Endothelial cell of umbilical vein (primary cell): ENCODE measurements at regions not wholly inside any gene's neighbourhood (a gene's known extent, or its start where the extent isn't known, plus 50 kb on each side); places are given as distances from the start of the nearest gene placed in this dataset.
"Not testable (repeated sequence)": the region's sequence is repeated elsewhere in the genome, so short reads cannot be mapped to it uniquely, and the experiment has no call there.

Experiments
- BruUV-seq: library from RNA; stranded (reverse); fragments of 400-500 nt; replicated peaks from 2 replicates; lab custom pipeline; 2021; lab: Mats Ljungman, UMichigan
- CTCF ChIA-PET: fragments of 300-600, 350-600 bp; sonication (Branson Sonifier 250); formaldehyde crosslinking; loops from one replicate; lab custom pipeline; 2021; ENCODE audit warnings: antibody characterized with exemption, inconsistent platforms; lab: Charles Lee
- POLR2A ChIA-PET: fragments of 300-600, 350-600 bp; sonication (Branson Sonifier 250); formaldehyde crosslinking; loops from one replicate; lab custom pipeline; 2021; ENCODE audit warnings: antibody characterized with exemption, inconsistent platforms; lab: Charles Lee
- DNase-seq: peaks from one replicate; pipeline ENCODE4 v3.0.0-alpha.2; 2011; ENCODE audit warnings: low read depth, low spot score
- FAIRE-seq: peaks from 2 replicates; lab custom pipeline; 2011; peaks lifted over from hg19 to GRCh38; lab: Jason Lieb, UNC
- H2AFZ ChIP-seq: 2 replicates; pipeline ENCODE4 v1.6.0; 2012; ENCODE audit warnings: low read depth, low read length, control low read depth, inconsistent platforms
- H3K27ac ChIP-seq: 2 replicates; pipeline ENCODE4 v1.5.1; 2011; ENCODE audit warnings: low read depth, mild to moderate bottlenecking, control low read depth, low read length, moderate library complexity; ENCODE audit not compliant: insufficient read depth
- H3K27me3 ChIP-seq, 2 experiments: 2 replicates each; pipeline versions ENCODE4 v1.6.0 to v1.6.1; 2011; ENCODE audit warnings: low read length in 2 of 2, mixed read lengths in 1 of 2; ENCODE audit not compliant: control insufficient read depth in 2 of 2, insufficient read depth in 2 of 2
- H3K36me3 ChIP-seq, 2 experiments: 2 replicates in 1 of 2; 3 replicates in 1 of 2; pipeline ENCODE4 v1.5.1; 2011; ENCODE audit warnings: low read length in 2 of 2, mild to moderate bottlenecking in 1 of 2, moderate library complexity in 1 of 2; ENCODE audit not compliant: control insufficient read depth in 2 of 2, insufficient read depth in 2 of 2; ENCODE audit errors: extremely low read depth in 1 of 2
- H3K4me1 ChIP-seq: 3 replicates; pipeline ENCODE4 v1.5.1; 2011; ENCODE audit warnings: mild to moderate bottlenecking, low read length; ENCODE audit not compliant: control insufficient read depth, insufficient read depth; ENCODE audit errors: extremely low read depth
- H3K4me2 ChIP-seq: 2 replicates; pipeline ENCODE4 v1.6.1; 2011; ENCODE audit warnings: low read length, control low read depth, mixed read lengths; ENCODE audit not compliant: insufficient read depth
- H3K4me3 ChIP-seq, 3 experiments: fragments of 200-600 bp in 1 of 3; sonication (generic), shearing (Covaris generic) in 1 of 3; replicated peaks in 1 of 3; 2 replicates each; pipeline ENCODE4 v1.5.1; 2011 to 2016; ENCODE audit warnings: control low read depth in 3 of 3, low read length in 3 of 3, mild to moderate bottlenecking in 2 of 3, inconsistent platforms in 1 of 3, low read depth in 1 of 3, moderate library complexity in 1 of 3; ENCODE audit not compliant: insufficient read depth in 1 of 3
- H3K79me2 ChIP-seq: 2 replicates; pipeline ENCODE4 v1.6.0; 2012; ENCODE audit warnings: low read length, inconsistent platforms; ENCODE audit not compliant: control insufficient read depth, insufficient read depth
- H3K9ac ChIP-seq: replicated peaks from 2 replicates; pipeline ENCODE3; 2011; ENCODE audit warnings: low read length, control low read depth; ENCODE audit not compliant: insufficient read depth; ENCODE audit errors: extremely low read depth
- H3K9me1 ChIP-seq: replicated peaks from 3 replicates; pipeline ENCODE4 v1.6.0; 2011; ENCODE audit warnings: mild to moderate bottlenecking, low read length; ENCODE audit not compliant: control insufficient read depth, insufficient read depth; ENCODE audit errors: extremely low read depth
- H3K9me3 ChIP-seq: replicated peaks from 2 replicates; pipeline ENCODE4 v1.5.1; 2012; ENCODE audit warnings: low read length, inconsistent platforms; ENCODE audit not compliant: control insufficient read depth, insufficient read depth
- H4K20me1 ChIP-seq: replicated peaks from 2 replicates; pipeline ENCODE3; 2011; ENCODE audit warnings: mild to moderate bottlenecking, low read length; ENCODE audit not compliant: control insufficient read depth, insufficient read depth; ENCODE audit errors: extremely low read depth
- EZH2 ChIP-seq: IDR thresholded peaks from 2 replicates; pipeline ENCODE4 v1.6.1; 2012; ENCODE audit warnings: borderline replicate concordance, low read depth, mild to moderate bottlenecking, moderate library complexity, low read length, inconsistent platforms; ENCODE audit not compliant: severe bottlenecking
- FOS ChIP-seq: IDR thresholded peaks from 2 replicates; pipeline ENCODE4 v1.6.1; 2011; ENCODE audit warnings: mild to moderate bottlenecking, low read length, moderate library complexity, borderline replicate concordance; ENCODE audit not compliant: insufficient read depth
- GATA2 ChIP-seq: IDR thresholded peaks from 2 replicates; pipeline ENCODE4 v1.7.0; 2011; ENCODE audit warnings: low read depth, mild to moderate bottlenecking, moderate library complexity, mixed read lengths, low read length; ENCODE audit not compliant: insufficient read length, insufficient read depth
- MYC ChIP-seq: IDR thresholded peaks from one replicate; pipeline ENCODE4 v1.6.1; 2011; ENCODE audit warnings: mild to moderate bottlenecking, low read depth, low read length
- POLR2A ChIP-seq: IDR thresholded peaks from 2 replicates; pipeline ENCODE4 v1.6.1; 2012; ENCODE audit warnings: low read depth, mild to moderate bottlenecking, control low read depth, low read length
- POLR2AphosphoS5 ChIP-seq: IDR thresholded peaks from 2 replicates; pipeline ENCODE4 v1.6.1; 2012; ENCODE audit warnings: low read depth, mild to moderate bottlenecking, control low read depth, low read length, moderate library complexity; ENCODE audit not compliant: insufficient read depth
- dilution Hi-C: fragments of 300-500 bp; cut with MboI; formaldehyde crosslinking; loops from one replicate; pipeline ENCODE4 v1.15.0; 2019; ENCODE audit warnings: low sequenced_read_pairs; ENCODE audit not compliant: extremely low pct_ligation_motif_present
- intact Hi-C: fragments of 100-400 bp; cut with micrococcal nuclease; formaldehyde crosslinking; loops from one replicate; pipeline ENCODE4 v1.10.0; 2022
- TF ChIP-seq, protein P1 (sequence below), 2 donors: IDR thresholded peaks; 1 replicate in 1 of 2; 2 replicates in 1 of 2; pipeline ENCODE4 v1.5.1; 2011; ENCODE audit warnings: low read length in 2 of 2, mild to moderate bottlenecking in 2 of 2, moderate library complexity in 2 of 2, control low read depth in 1 of 2, inconsistent platforms in 1 of 2, low read depth in 1 of 2; ENCODE audit not compliant: insufficient read depth in 1 of 2; ENCODE audit errors: extremely low read depth in 1 of 2

DNA sequence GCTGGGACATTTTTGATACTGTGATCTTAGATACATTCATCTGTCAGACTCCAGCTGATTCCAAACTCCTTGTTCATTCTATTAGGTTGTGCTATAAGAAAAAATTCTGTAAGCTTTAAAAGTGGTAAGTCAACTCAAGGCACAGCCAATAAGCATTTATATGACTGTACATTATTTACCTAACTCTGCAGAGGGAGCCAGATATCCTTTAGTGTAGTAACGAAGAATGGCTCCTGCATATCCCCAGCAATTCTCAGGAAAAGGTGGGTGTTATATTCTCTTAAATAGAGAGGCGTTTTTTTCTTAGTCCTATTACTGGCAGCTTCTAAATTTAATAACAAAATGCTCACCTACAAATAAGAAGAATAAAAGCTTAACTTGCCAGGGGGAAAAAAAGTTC, 374.3 kb upstream of the GOT2 start:
- no peaks in the 10 kb centered on the region for H3K79me2 ChIP-seq
- no peak overlapping the region for H3K9ac ChIP-seq
- DNase-seq, result peak; percentile 56
- no peaks in the 10 kb centered on the region for H3K36me3 ChIP-seq
- FAIRE-seq, result no peak
- TF ChIP-seq MYC (no peak), FOS (no peak), GATA2 (no peak), POLR2AphosphoS5 (no peak), POLR2A (no peak), EZH2 (no peak)
- TF ChIP-seq, protein P1, sequence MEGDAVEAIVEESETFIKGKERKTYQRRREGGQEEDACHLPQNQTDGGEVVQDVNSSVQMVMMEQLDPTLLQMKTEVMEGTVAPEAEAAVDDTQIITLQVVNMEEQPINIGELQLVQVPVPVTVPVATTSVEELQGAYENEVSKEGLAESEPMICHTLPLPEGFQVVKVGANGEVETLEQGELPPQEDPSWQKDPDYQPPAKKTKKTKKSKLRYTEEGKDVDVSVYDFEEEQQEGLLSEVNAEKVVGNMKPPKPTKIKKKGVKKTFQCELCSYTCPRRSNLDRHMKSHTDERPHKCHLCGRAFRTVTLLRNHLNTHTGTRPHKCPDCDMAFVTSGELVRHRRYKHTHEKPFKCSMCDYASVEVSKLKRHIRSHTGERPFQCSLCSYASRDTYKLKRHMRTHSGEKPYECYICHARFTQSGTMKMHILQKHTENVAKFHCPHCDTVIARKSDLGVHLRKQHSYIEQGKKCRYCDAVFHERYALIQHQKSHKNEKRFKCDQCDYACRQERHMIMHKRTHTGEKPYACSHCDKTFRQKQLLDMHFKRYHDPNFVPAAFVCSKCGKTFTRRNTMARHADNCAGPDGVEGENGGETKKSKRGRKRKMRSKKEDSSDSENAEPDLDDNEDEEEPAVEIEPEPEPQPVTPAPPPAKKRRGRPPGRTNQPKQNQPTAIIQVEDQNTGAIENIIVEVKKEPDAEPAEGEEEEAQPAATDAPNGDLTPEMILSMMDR (IDR thresholded peaks at IDR 0.05; ENCODE audit: extremely low read depth in 1 of 2, insufficient read depth in 1 of 2, low read depth in 1 of 2, low read length in 2 of 2), result no peak
- no peaks in the 10 kb centered on the region for H3K9me3 ChIP-seq
- dilution Hi-C loops (no loop called here), intact Hi-C loops (no loop called here)
- H3K27ac ChIP-seq, result no peak overlapping the region
- H3K9me1 ChIP-seq, result no peaks in the 10 kb centered on the region
- no peak overlapping the region for H3K4me3 ChIP-seq
- H3K4me2 ChIP-seq, result no peak overlapping the region
- H3K27me3 ChIP-seq, result no peaks in the 10 kb centered on the region
- H3K4me1 ChIP-seq, result no peaks in the 10 kb centered on the region
- H2AFZ ChIP-seq, result no peak overlapping the region
- CTCF ChIA-PET, result interaction anchor here (0.6 to 2.1 kb wide), 4 partner anchors 17 to 1095 kb away, joined by 3 to 6 read pairs (median 3); no protein-coding TSS in a partner anchor
- H4K20me1 ChIP-seq, result no peaks in the 10 kb centered on the region
- POLR2A ChIA-PET, result no interaction called here
- no TSS peak for BruUV-seq

DNA sequence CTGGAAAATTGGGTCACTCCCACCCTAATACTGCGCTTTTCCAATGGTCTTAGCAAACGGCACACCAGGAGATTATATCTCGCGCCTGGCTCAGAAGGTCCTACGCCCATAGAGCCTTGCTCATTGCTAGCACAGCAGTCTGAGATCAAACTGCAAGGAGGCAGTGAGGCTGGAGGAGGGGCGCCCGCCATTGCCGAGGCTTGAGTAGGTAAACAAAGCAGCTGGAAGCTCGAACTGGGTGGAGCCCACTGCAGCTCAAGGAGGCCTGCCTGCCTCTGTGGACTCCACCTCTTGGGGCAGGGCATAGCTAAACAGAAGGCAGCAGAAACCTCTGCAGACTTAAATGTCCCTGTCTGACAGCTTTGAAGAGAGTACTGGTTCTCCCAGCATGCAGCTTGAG, 362.6 kb upstream of the GOT2 start:
- H3K79me2 ChIP-seq, intact Hi-C loops, H3K9ac ChIP-seq, H3K9me3 ChIP-seq, H3K4me1 ChIP-seq, H3K36me3 ChIP-seq, CTCF ChIA-PET, H3K27ac ChIP-seq, POLR2A ChIA-PET, H3K27me3 ChIP-seq, H3K4me2 ChIP-seq, H2AFZ ChIP-seq, dilution Hi-C loops, H3K9me1 ChIP-seq, H3K4me3 ChIP-seq, FAIRE-seq, BruUV-seq, DNase-seq, H4K20me1 ChIP-seq: not testable (repeated sequence)
